ENCODE measurements at regions not wholly inside any gene's neighbourhood (a gene's known extent, or its start where the extent isn't known, plus 50 kb on each side); places are given as distances from the start of the nearest gene placed in this dataset.

DNA sequence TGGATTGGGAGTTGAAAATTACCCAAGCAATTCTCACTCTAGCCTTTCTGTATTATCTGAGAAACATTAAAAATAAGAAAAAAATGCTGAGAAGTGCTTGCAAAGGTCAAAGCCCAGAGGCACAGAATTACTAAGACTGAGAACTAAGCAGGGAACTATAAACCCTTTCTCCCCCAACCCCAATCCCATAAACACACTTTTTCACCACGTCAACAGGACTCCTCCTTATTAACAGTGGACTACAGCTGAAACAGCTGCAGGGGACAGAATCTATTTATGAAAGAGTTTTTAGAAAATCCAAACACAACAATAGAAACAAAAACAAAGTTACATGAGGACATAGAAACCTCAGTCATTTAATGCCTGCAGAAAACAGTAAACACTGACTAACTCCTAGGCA is 984.1 kb downstream of the TRAM1L1 start:
- no peak for TF ChIP-seq JUNB (IDR thresholded peaks at IDR 0.05; ENCODE audit: unreplicated experiment)
- no peak for TF ChIP-seq CTCF (conservative IDR thresholded peaks at IDR 0.05; ENCODE audit: low read depth in 2 of 2)
- no peak for TF ChIP-seq POLR2AphosphoS5 (IDR thresholded peaks at IDR 0.05; ENCODE audit: low read depth)
- no peak for TF ChIP-seq ZNF114 (CRISPR knock-in tag; IDR thresholded peaks at IDR 0.05)

Data from GM23338 (cell line).